Suprapubic skin (tissue), 4 donors: ENCODE measurements at regions not wholly inside any gene's neighbourhood (a gene's known extent, or its start where the extent isn't known, plus 50 kb on each side); places are given as distances from the start of the nearest gene placed in this dataset.
"Not testable (repeated sequence)": the region's sequence is repeated elsewhere in the genome, so short reads cannot be mapped to it uniquely, and the experiment has no call there.

Experiments
- DNase-seq, 2 donors: peaks; one replicate each; pipeline ENCODE4 v3.0.0-alpha.2; 2019; ENCODE audit warnings: low spot score in 2 of 2
- H3K27ac ChIP-seq: fragments of 200-600 bp; sonication (generic); one replicate; pipeline ENCODE4 v1.5.1; 2019
- H3K27me3 ChIP-seq: fragments of 200-600 bp; sonication (generic); one replicate; pipeline ENCODE4 v1.5.1; 2019
- H3K36me3 ChIP-seq: fragments of 200-600 bp; sonication (generic); one replicate; pipeline ENCODE4 v1.5.1; 2019
- H3K4me1 ChIP-seq: fragments of 200-600 bp; sonication (generic); one replicate; pipeline ENCODE4 v1.5.1; 2019
- H3K4me3 ChIP-seq: fragments of 200-600 bp; sonication (generic); one replicate; pipeline ENCODE4 v1.5.1; 2019; ENCODE audit warnings: mild to moderate bottlenecking
- H3K9me3 ChIP-seq: fragments of 200-600 bp; sonication (generic); one replicate; pipeline ENCODE4 v1.5.1; 2019
- EP300 ChIP-seq: sonication (generic); formaldehyde crosslinking; IDR thresholded peaks from one replicate; pipeline ENCODE4 v1.6.1; 2017; ENCODE audit warnings: antibody characterized with exemption
- POLR2A ChIP-seq, 2 donors: fragments of 450-650 bp; IDR thresholded peaks; one replicate each; pipeline ENCODE4 v1.6.1; 2017; ENCODE audit warnings: antibody characterized with exemption in 2 of 2, mild to moderate bottlenecking in 2 of 2, moderate library complexity in 2 of 2
- POLR2AphosphoS5 ChIP-seq, 3 donors: sonication (generic); formaldehyde crosslinking; IDR thresholded peaks; one replicate each; pipeline ENCODE4 v1.6.1; 2017; ENCODE audit warnings: antibody characterized with exemption in 3 of 3
- WGBS: methylation state at CpG from one replicate; pipeline ENCODE4 v1.1.5; 2018; 5-methylcytosine and 5-hydroxymethylcytosine counted together
- TF ChIP-seq, protein P1 (sequence below), 2 donors: fragments of 200-600 bp in 1 of 2; fragments of 450-650 bp in 1 of 2; sonication (generic) in 1 of 2; IDR thresholded peaks; one replicate each; pipeline ENCODE4 v1.5.1; 2016 to 2019; ENCODE audit warnings: antibody characterized with exemption in 2 of 2, mild to moderate bottlenecking in 1 of 2, moderate library complexity in 1 of 2

DNA sequence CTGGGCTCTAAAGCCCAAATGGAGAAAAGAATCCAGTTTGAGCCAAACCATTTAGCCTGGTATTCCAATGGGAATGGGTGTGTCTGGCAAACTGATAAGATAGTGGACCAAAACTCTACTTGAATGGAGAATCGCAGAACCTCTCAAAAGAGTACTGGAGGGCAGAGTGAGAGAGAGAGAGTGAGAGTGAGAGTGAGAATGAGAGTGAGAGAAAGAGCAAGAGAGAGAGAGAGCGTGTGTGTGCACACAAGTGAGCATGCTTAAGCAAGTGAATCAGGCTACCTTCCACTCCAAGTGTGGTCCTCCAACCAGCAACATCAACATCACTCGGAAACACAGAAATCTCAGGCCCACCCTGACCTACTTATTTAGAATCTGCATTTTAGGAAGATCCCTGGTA, 58.8 kb downstream of the UQCRFS1 start:
- H3K4me3 ChIP-seq = no peak overlapping the region
- no peak overlapping the region for H3K27ac ChIP-seq
- no peak for TF ChIP-seq POLR2AphosphoS5 (IDR thresholded peaks at IDR 0.05)
- no peak for TF ChIP-seq POLR2A (IDR thresholded peaks at IDR 0.05)
- TF ChIP-seq EP300 = no peak
- TF ChIP-seq, protein P1, sequence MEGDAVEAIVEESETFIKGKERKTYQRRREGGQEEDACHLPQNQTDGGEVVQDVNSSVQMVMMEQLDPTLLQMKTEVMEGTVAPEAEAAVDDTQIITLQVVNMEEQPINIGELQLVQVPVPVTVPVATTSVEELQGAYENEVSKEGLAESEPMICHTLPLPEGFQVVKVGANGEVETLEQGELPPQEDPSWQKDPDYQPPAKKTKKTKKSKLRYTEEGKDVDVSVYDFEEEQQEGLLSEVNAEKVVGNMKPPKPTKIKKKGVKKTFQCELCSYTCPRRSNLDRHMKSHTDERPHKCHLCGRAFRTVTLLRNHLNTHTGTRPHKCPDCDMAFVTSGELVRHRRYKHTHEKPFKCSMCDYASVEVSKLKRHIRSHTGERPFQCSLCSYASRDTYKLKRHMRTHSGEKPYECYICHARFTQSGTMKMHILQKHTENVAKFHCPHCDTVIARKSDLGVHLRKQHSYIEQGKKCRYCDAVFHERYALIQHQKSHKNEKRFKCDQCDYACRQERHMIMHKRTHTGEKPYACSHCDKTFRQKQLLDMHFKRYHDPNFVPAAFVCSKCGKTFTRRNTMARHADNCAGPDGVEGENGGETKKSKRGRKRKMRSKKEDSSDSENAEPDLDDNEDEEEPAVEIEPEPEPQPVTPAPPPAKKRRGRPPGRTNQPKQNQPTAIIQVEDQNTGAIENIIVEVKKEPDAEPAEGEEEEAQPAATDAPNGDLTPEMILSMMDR (IDR thresholded peaks at IDR 0.05) = no peak
- H3K27me3 ChIP-seq = no peaks in the 10 kb centered on the region
- peaks cover 10% of the 10 kb centered on the region for H3K9me3 ChIP-seq
- 95% methylated on average over 3 of the region's 3 CpGs for WGBS
- no peaks in the 10 kb centered on the region for H3K36me3 ChIP-seq
- no peak for DNase-seq
- no peaks in the 10 kb centered on the region for H3K4me1 ChIP-seq

DNA sequence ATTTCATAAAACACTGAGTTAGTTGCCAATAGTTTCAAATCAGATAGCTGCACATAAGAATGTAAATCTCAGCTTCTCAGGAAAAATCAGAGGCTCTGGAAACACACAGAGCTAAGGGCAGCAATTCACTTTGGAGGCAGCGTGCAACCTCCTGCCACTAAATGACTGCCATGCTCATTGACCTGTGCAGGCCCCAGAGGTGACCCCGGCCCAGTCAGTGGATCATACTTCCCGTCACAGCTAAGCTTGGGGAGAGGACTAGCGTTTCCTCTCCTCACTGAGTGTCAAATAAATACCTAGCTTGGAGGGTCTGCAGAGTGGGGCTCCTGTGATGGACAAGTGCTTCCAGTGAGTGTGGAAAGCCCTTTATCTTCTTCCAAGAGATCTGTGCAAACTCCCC, 67.2 kb downstream of the UQCRFS1 start:
- TF ChIP-seq POLR2AphosphoS5 (IDR thresholded peaks at IDR 0.05) (no peak), EP300 (no peak), POLR2A (IDR thresholded peaks at IDR 0.05) (no peak)
- TF ChIP-seq, protein P1 (IDR thresholded peaks at IDR 0.05) = no peak
- DNase-seq = no peak
- Histone ChIP-seq H3K36me3 (no peaks in the 10 kb centered on the region), H3K9me3 (peaks cover under 1% of the 10 kb centered on the region), H3K27ac (no peak overlapping the region), H3K27me3 (peaks cover 3% of the 10 kb centered on the region), H3K4me1 (no peaks in the 10 kb centered on the region), H3K4me3 (no peak overlapping the region)
- 69% methylated on average over 4 of the region's 4 CpGs for WGBS

DNA sequence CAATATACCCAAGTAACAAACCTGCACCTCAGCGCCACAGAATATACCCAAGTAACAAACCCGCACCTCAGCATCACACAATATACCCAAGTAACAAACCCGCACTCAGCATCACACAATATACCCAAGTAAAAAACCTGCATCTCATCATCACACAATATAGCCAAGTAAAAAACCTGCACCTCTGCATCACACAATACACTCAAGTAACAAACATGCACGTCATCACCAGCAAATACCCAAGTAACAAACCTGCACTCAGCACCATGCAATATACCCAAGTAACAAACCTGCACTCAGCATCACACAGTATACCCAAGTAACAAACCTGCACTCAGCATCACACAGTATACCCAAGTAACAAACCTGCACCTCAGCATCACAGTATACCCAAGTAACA, 69.8 kb downstream of the UQCRFS1 start:
- WGBS = 87% methylated on average over 4 of the region's 4 CpGs
- Histone ChIP-seq H3K27ac (no peak overlapping the region), H3K4me1 (no peaks in the 10 kb centered on the region), H3K9me3 (peaks cover 20% of the 10 kb centered on the region), H3K4me3 (no peak overlapping the region), H3K27me3 (peaks cover 3% of the 10 kb centered on the region), H3K36me3 (no peaks in the 10 kb centered on the region)
- TF ChIP-seq EP300 = no peak
- TF ChIP-seq POLR2A (IDR thresholded peaks at IDR 0.05) = no peak
- TF ChIP-seq, protein P1 (IDR thresholded peaks at IDR 0.05) = no peak
- no peak for TF ChIP-seq POLR2AphosphoS5 (IDR thresholded peaks at IDR 0.05)
- DNase-seq = no peak

DNA sequence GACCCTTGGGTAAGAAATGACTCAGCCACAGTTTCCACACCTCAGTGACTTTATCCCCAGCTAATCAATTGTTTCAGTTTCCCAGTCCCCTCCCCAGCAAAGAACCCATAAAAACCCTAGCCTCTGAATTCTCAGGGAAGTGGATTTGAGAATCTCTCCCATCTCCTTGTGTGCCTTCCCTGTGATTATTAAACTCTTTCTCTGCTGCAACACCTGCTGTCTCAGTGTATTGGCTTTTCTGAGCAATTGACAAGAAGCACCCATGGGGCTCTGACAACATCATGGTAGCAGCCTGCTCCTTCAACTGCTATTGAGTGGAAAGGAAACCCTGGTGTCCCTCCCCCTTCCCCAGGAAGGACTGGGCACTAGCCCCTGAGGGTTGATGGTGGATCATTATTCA, 73.7 kb downstream of the UQCRFS1 start:
- no peak overlapping the region for H3K27ac ChIP-seq
- H3K4me1 ChIP-seq = no peaks in the 10 kb centered on the region
- peaks cover 20% of the 10 kb centered on the region for H3K9me3 ChIP-seq
- TF ChIP-seq, protein P1 (IDR thresholded peaks at IDR 0.05) = no peak
- TF ChIP-seq POLR2A (IDR thresholded peaks at IDR 0.05) = no peak
- no peak for TF ChIP-seq POLR2AphosphoS5 (IDR thresholded peaks at IDR 0.05)
- H3K27me3 ChIP-seq = no peaks in the 10 kb centered on the region
- no peak for DNase-seq
- H3K4me3 ChIP-seq = no peak overlapping the region
- no peaks in the 10 kb centered on the region for H3K36me3 ChIP-seq

DNA sequence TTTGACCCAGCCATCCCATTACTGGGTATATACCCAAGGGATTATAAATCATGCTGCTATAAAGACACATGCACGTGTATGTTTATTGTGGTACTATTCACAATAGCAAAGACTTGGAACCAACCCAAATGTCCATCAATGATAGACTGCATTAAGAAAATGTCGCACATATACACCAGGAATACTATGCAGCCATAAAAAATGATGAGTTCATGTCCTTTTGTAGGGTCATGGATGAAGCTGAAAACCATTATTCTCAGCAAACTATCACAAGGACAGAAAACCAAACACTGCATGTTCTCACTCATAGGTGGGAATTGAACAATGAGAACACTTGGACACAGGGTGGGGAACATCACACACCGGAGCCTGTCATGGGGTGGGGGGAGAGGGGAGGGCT, 74.7 kb downstream of the UQCRFS1 start:
- 86% methylated on average over 3 of the region's 3 CpGs for WGBS
- not testable (repeated sequence) for H3K4me3 ChIP-seq, H3K27me3 ChIP-seq, DNase-seq, H3K36me3 ChIP-seq, H3K4me1 ChIP-seq, H3K27ac ChIP-seq
- peaks cover 20% of the 10 kb centered on the region for H3K9me3 ChIP-seq

DNA sequence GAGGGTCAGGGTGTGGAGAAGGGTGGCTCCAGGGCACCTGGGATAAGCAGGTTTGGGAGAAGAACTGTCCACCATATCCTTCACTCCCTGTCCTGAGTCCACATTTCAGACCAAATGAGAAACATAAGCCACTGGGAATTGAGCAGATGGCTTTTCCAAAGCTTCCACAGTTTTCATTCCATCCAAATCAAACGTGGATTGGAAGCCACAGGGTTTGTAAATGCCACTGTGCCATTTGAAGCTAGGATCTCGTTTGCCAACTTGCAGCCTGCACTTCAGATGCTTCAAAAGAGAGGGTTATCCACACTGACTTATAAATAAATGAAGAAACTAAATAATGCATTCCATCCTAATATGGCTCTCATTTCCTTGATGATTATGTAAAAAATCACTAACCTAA, 81.5 kb downstream of the UQCRFS1 start:
- no peak for DNase-seq
- Histone ChIP-seq H3K27me3 (peaks cover 4% of the 10 kb centered on the region), H3K4me1 (no peaks in the 10 kb centered on the region), H3K9me3 (peaks cover 4% of the 10 kb centered on the region), H3K27ac (no peak overlapping the region), H3K4me3 (no peak overlapping the region), H3K36me3 (no peaks in the 10 kb centered on the region)
- WGBS = 34% methylated on average over 2 of the region's 2 CpGs
- TF ChIP-seq EP300 = no peak
